NCI-H345 (cell line): ENCODE measurements at regions not wholly inside any gene's neighbourhood (a gene's known extent, or its start where the extent isn't known, plus 50 kb on each side); places are given as distances from the start of the nearest gene placed in this dataset.
"Not testable (repeated sequence)": the region's sequence is repeated elsewhere in the genome, so short reads cannot be mapped to it uniquely, and the experiment has no call there.

Experiments
- DNase-seq: peaks from one replicate; lab custom pipeline; 2025; lab: John Stamatoyannopoulos, UW

- DNase-seq, result no peak
Observed at GRCh38 chr5:5738797-5739489, 316.5 kb downstream of the ICE1 start.

GRCh38 chr5:5736007-5736406 lies 313.5 kb downstream of the ICE1 start:
- DNase-seq, result no peak

GRCh38 chr5:5733058-5733457 lies 310.6 kb downstream of the ICE1 start:
- not testable (repeated sequence) for DNase-seq

GRCh38 chr5:5726401-5726800 lies 303.9 kb downstream of the ICE1 start:
- no peak for DNase-seq

- no peak for DNase-seq
Observed at GRCh38 chr5:5721881-5722280, 299.4 kb downstream of the ICE1 start.

GRCh38 chr5:5719292-5719691 lies 296.8 kb downstream of the ICE1 start:
- peak; percentile 43 for DNase-seq

- no peak for DNase-seq
Observed at GRCh38 chr5:5716665-5717064, 294.2 kb downstream of the ICE1 start.

GRCh38 chr5:5711592-5711991 lies 289.1 kb downstream of the ICE1 start:
- no peak for DNase-seq

- DNase-seq, result no peak
Observed at GRCh38 chr5:5711112-5711511, 288.6 kb downstream of the ICE1 start.

GRCh38 chr5:5710471-5710870 lies 288.0 kb downstream of the ICE1 start:
- no peak for DNase-seq

- no peak for DNase-seq
Observed at GRCh38 chr5:5708367-5708919, 286.0 kb downstream of the ICE1 start.

GRCh38 chr5:5705010-5705409 lies 282.5 kb downstream of the ICE1 start:
- DNase-seq, result no peak

GRCh38 chr5:5704352-5704751 lies 281.9 kb downstream of the ICE1 start:
- DNase-seq, result no peak

- no peak for DNase-seq
Observed at GRCh38 chr5:5702934-5703333, 280.5 kb downstream of the ICE1 start.

- DNase-seq, result no peak
Observed at GRCh38 chr5:5700549-5700948, 278.1 kb downstream of the ICE1 start.

GRCh38 chr5:5699062-5699461 lies 276.6 kb downstream of the ICE1 start:
- DNase-seq, result no peak

- no peak for DNase-seq
Observed at GRCh38 chr5:5695266-5695665, 272.8 kb downstream of the ICE1 start.

- DNase-seq, result no peak
Observed at GRCh38 chr5:5688925-5689310, 266.4 kb downstream of the ICE1 start.

GRCh38 chr5:5688194-5688924 lies 265.9 kb downstream of the ICE1 start:
- DNase-seq, result no peak

- no peak for DNase-seq
Observed at GRCh38 chr5:5687113-5687512, 264.6 kb downstream of the ICE1 start.

GRCh38 chr5:5686356-5686755 lies 263.9 kb downstream of the ICE1 start:
- no peak for DNase-seq

- DNase-seq, result no peak
Observed at GRCh38 chr5:5685737-5686136, 263.3 kb downstream of the ICE1 start.

GRCh38 chr5:5683174-5683573 lies 260.7 kb downstream of the ICE1 start:
- DNase-seq, result no peak
